GM12892 (cell line): ENCODE measurements at regions not wholly inside any gene's neighbourhood (a gene's known extent, or its start where the extent isn't known, plus 50 kb on each side); places are given as distances from the start of the nearest gene placed in this dataset.

ENCODE experiments used
- POLR2A ChIP-seq: IDR thresholded peaks from 2 replicates; pipeline ENCODE4 v1.6.1; 2011; ENCODE audit warnings: low read depth, low read length, control low read depth
- POLR2AphosphoS5 ChIP-seq: IDR thresholded peaks from 2 replicates; pipeline ENCODE4 v1.6.1; 2011; ENCODE audit warnings: low read depth, low read length, control low read depth
- TAF1 ChIP-seq: IDR thresholded peaks from 2 replicates; pipeline ENCODE4 v1.6.1; 2011; ENCODE audit warnings: low read depth, mild to moderate bottlenecking, control low read depth, low read length, borderline replicate concordance

DNA sequence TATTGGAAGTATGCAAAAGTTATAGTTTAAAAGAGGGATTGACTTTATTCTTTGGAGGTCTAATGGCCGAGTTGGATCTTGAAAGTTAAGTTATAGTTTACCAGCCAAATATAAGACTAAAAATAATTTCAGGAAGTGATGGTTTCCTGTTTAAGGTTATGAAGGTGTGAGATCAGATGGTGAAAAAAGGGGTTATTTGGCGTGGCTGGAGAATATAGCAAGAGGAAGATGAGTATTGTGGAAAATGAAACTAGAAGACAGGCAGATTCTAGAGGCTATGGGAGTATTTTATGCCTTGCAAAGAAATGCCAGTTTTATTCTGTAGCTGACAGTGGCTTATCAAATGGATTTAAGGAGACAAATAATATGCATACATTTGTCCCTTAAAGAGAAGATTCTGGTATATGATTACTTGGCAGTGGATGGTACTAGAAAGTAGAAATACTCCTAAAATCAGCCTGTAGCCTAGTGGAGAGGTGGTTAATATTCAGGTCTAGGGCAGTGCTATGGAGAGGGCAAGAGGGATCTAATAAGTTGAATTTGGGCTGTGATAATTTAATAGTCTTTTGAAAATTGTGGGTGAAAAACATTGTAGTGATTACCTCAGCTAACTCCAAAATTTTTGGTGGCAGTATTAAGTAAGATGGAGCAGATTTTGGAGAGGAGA lies 1091.8 kb upstream of the ATXN7L3B start:
- TF ChIP-seq POLR2A (no peak), POLR2AphosphoS5 (no peak), TAF1 (no peak)
